SK-N-SH (cell line): ENCODE measurements at regions not wholly inside any gene's neighbourhood (a gene's known extent, or its start where the extent isn't known, plus 50 kb on each side); places are given as distances from the start of the nearest gene placed in this dataset.
A peak's percentile ranks its signal among the peaks of the same experiment; 100 is the strongest.

Experiments
- CTCF ChIA-PET: fragments of 300-600, 350-600 bp; formaldehyde crosslinking; extraction: SDS; loops from one replicate; lab custom pipeline; 2021; lab: Yijun Ruan, JAX
- POLR2A ChIA-PET: fragments of 350-600 bp; sonication (Branson Sonifier 250); formaldehyde crosslinking; extraction: SDS; loops from one replicate; lab custom pipeline; 2020; ENCODE audit warnings: antibody characterized with exemption, inconsistent platforms; lab: Yijun Ruan, JAX
- DNase-seq: peaks from one replicate; pipeline ENCODE4 v3.0.0; 2012
- H2AFZ ChIP-seq: fragments of 200-600 bp; sonication (generic); 2 replicates; pipeline ENCODE4 v1.8.1; 2016; ENCODE audit warnings: antibody characterized with exemption, mild to moderate bottlenecking, low read depth
- H3F3A ChIP-seq: fragments of 200-600 bp; sonication (generic); replicated peaks from 2 replicates; pipeline ENCODE3; 2016; ENCODE audit warnings: antibody characterized with exemption, mild to moderate bottlenecking; ENCODE audit not compliant: insufficient read depth
- H3K27ac ChIP-seq, 2 experiments: fragments of 200-500 bp in 1 of 2; fragments of 200-600 bp in 1 of 2; sonication (Bioruptor generic) in 1 of 2; sonication (generic), shearing (Covaris generic) in 1 of 2; 2 replicates each; pipeline versions ENCODE4 v1.5.1 to v1.6.1; 2014 to 2016; ENCODE audit warnings: low read depth in 2 of 2, inconsistent platforms in 1 of 2, low read length in 1 of 2, mild to moderate bottlenecking in 1 of 2, mixed read lengths in 1 of 2
- H3K27me3 ChIP-seq: fragments of 200-600 bp; sonication (generic), shearing (Covaris generic); 2 replicates; pipeline ENCODE4 v1.6.1; 2016; ENCODE audit warnings: mixed run types; ENCODE audit not compliant: insufficient read depth
- H3K36me3 ChIP-seq, 2 experiments: fragments of 200-500 bp in 1 of 2; fragments of 200-600 bp in 1 of 2; sonication (Bioruptor generic) in 1 of 2; sonication (generic) in 1 of 2; replicated peaks in 1 of 2; 2 replicates each; pipeline versions ENCODE3 to v1.5.1; 2014 to 2016; ENCODE audit warnings: low read length in 1 of 2, mild to moderate bottlenecking in 1 of 2; ENCODE audit not compliant: insufficient read depth in 2 of 2, control insufficient read depth in 1 of 2
- H3K4me1 ChIP-seq, 2 experiments: fragments of 200-500 bp in 1 of 2; fragments of 200-600 bp in 1 of 2; sonication (Bioruptor generic) in 1 of 2; sonication (generic), shearing (Covaris generic) in 1 of 2; 2 replicates each; pipeline versions ENCODE4 v1.5.1 to v1.6.1; 2014 to 2016; ENCODE audit warnings: low read depth in 1 of 2, low read length in 1 of 2, mixed run types in 1 of 2; ENCODE audit not compliant: insufficient read depth in 2 of 2, control insufficient read depth in 1 of 2
- H3K4me2 ChIP-seq: fragments of 200-600 bp; sonication (generic), shearing (Covaris generic); 2 replicates; pipeline ENCODE4 v1.6.1; 2017; ENCODE audit warnings: mixed run types
- H3K4me3 ChIP-seq, 2 experiments: fragments of 200-500 bp in 1 of 2; fragments of 200-600 bp in 1 of 2; sonication (Bioruptor generic) in 1 of 2; sonication (generic), shearing (Covaris generic) in 1 of 2; 2 replicates each; pipeline versions ENCODE4 v1.5.1 to v1.8.1; 2014 to 2016; ENCODE audit warnings: low read depth in 2 of 2, inconsistent platforms in 1 of 2, low read length in 1 of 2, mild to moderate bottlenecking in 1 of 2, mixed read lengths in 1 of 2, moderate library complexity in 1 of 2
- H3K79me2 ChIP-seq: fragments of 200-600 bp; sonication (generic); 2 replicates; pipeline ENCODE4 v1.8.1; 2017; ENCODE audit warnings: mild to moderate bottlenecking; ENCODE audit not compliant: insufficient read depth
- H3K9ac ChIP-seq: fragments of 200-600 bp; sonication (generic); 2 replicates; pipeline ENCODE4 v1.6.1; 2017; ENCODE audit warnings: mixed run types
- H3K9me2 ChIP-seq: fragments of 200-600 bp; sonication (generic); 2 replicates; pipeline ENCODE4 v1.6.1; 2017; ENCODE audit warnings: mixed run types
- H3K9me3 ChIP-seq: fragments of 200-600 bp; sonication (generic); 2 replicates; pipeline ENCODE4 v1.6.1; 2017; ENCODE audit warnings: mixed run types, mild to moderate bottlenecking, moderate library complexity
- H4K20me1 ChIP-seq: fragments of 200-600 bp; sonication (generic); 2 replicates; pipeline ENCODE4 v1.6.1; 2017; ENCODE audit warnings: mild to moderate bottlenecking, mixed run types; ENCODE audit not compliant: insufficient read depth
- ELF1 ChIP-seq: IDR thresholded peaks from 2 replicates; pipeline ENCODE4 v1.4.0; 2012
- EP300 ChIP-seq, 2 experiments: IDR thresholded peaks; 2 replicates each; pipeline versions ENCODE4 v1.4.0 to v1.6.1; 2012; ENCODE audit warnings: borderline replicate concordance in 1 of 2, low read depth in 1 of 2, low read length in 1 of 2
- EZH2phosphoT487 ChIP-seq: fragments of 200-600 bp; sonication (generic); IDR thresholded peaks from 2 replicates; pipeline ENCODE4 v1.6.1; 2017; ENCODE audit warnings: low read depth, mixed run types, mild to moderate bottlenecking, antibody characterized with exemption, moderate library complexity, borderline replicate concordance
- FOXJ3 ChIP-seq: sonication (generic); formaldehyde crosslinking; IDR thresholded peaks from 2 replicates; pipeline ENCODE4 v1.5.1; 2020; ENCODE audit warnings: mild to moderate bottlenecking, missing genetic modification reagents
- GABPA ChIP-seq: IDR thresholded peaks from 2 replicates; pipeline ENCODE4 v1.4.0; 2012; ENCODE audit warnings: low read depth, mild to moderate bottlenecking
- GATA2 ChIP-seq: sonication (generic); formaldehyde crosslinking; IDR thresholded peaks from 2 replicates; pipeline ENCODE4 v1.5.0; 2020; ENCODE audit warnings: mild to moderate bottlenecking, missing genetic modification reagents
- NRF1 ChIP-seq: IDR thresholded peaks from 2 replicates; pipeline ENCODE4 v1.6.1; 2012; ENCODE audit warnings: low read depth, mild to moderate bottlenecking, low read length
- PBX3 ChIP-seq: IDR thresholded peaks from 2 replicates; pipeline ENCODE4; 2012
- POLR2AphosphoS5 ChIP-seq: IDR thresholded peaks from 2 replicates; pipeline ENCODE4 v1.6.1; 2012; ENCODE audit warnings: low read depth, low read length
- RAD21 ChIP-seq: IDR thresholded peaks from 2 replicates; pipeline ENCODE4 v1.6.1; 2012; ENCODE audit warnings: mild to moderate bottlenecking, low read length
- RCOR1 ChIP-seq: fragments of 150-350 bp; IDR thresholded peaks from 2 replicates; pipeline ENCODE4 v1.6.1; 2017; ENCODE audit warnings: antibody characterized with exemption, low read length
- SMC3 ChIP-seq: IDR thresholded peaks from 2 replicates; pipeline ENCODE4 v1.6.1; 2012; ENCODE audit warnings: low read depth, low read length, improper control_type of control experiment
- TCF12 ChIP-seq: IDR thresholded peaks from 2 replicates; pipeline ENCODE4 v1.4.0; 2012
- TEAD4 ChIP-seq: IDR thresholded peaks from 2 replicates; pipeline ENCODE4 v1.4.0; 2012; ENCODE audit warnings: mild to moderate bottlenecking, borderline replicate concordance; ENCODE audit not compliant: insufficient read depth
- WGBS: methylation state at CpG from one replicate; pipeline ENCODE4 v1.1.6; 2017; ENCODE audit warnings: low lambda C conversion rate; 5-methylcytosine and 5-hydroxymethylcytosine counted together
- TF ChIP-seq, protein P1 (sequence below): fragments of 200-600 bp; sonication (generic); IDR thresholded peaks from 2 replicates; pipeline ENCODE4 v1.6.1; 2017; ENCODE audit warnings: antibody characterized with exemption, mild to moderate bottlenecking, moderate library complexity

DNA sequence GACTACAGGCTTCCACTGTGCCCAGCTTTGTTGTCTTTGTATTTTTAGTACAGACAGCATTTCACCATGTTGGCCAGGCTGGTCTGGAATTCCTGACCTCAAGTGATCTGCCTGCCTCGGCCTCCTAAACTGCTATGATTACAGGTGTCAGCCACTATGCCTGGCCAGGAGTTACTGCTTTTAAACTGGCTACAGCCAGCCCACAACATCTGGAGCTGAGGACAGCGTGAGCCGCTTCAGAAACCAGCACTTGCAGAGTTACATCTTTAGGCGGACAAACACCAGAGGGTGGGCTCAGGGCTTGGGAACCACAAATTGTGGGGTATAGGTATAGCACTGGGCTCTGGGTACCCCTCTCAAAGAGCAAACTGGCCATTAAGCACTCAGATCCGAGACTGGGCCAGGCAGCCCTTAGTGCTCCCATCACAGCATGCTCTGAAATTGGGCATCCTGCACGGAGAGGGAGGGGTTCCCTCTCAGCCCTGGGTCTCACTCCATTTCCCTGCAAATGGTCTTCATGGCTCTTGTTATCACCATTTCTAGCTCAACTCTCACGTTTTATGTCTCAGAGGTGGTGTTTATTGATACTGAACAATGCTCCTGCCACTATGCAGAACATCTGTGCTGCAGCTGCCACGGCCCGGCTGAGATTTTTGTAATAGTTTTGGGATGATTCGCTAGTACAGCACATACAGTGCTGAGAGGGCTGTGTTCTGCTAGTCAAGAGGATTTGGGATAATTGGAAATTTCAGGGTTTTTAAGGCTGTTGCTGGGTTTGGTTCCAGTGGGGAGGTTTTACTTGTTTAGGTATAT, 146.4 kb upstream of the LYZL2 start (continued):
- TF ChIP-seq SMC3 (no peak), FOXJ3 (no peak), POLR2AphosphoS5 (peak; percentile 38; the same call in 1 of the 2 replicates), RCOR1 (no peak), EZH2phosphoT487 (no peak), EP300 (IDR thresholded peaks at IDR 0.05; ENCODE audit: borderline replicate concordance in 1 of 2, low read depth in 1 of 2, low read length in 1 of 2) (peak in 1 of 2 experiments; percentile 46; a peak in 1 of 4 replicates), PBX3 (no peak; the same call in 1 of the 2 replicates), NRF1 (no peak), TEAD4 (peak; percentile 60; the same call in 1 of the 2 replicates), GATA2 (CRISPR knock-in tag) (no peak), TCF12 (peak; percentile 98)

GRCh38 chr10:30774261-30774660, 144.7 kb upstream of the LYZL2 start:
- no peak for TF ChIP-seq ELF1
- TF ChIP-seq EZH2phosphoT487: no peak
- TF ChIP-seq EP300 (IDR thresholded peaks at IDR 0.05; ENCODE audit: borderline replicate concordance in 1 of 2, low read depth in 1 of 2, low read length in 1 of 2): no peak
- TF ChIP-seq, protein P1, sequence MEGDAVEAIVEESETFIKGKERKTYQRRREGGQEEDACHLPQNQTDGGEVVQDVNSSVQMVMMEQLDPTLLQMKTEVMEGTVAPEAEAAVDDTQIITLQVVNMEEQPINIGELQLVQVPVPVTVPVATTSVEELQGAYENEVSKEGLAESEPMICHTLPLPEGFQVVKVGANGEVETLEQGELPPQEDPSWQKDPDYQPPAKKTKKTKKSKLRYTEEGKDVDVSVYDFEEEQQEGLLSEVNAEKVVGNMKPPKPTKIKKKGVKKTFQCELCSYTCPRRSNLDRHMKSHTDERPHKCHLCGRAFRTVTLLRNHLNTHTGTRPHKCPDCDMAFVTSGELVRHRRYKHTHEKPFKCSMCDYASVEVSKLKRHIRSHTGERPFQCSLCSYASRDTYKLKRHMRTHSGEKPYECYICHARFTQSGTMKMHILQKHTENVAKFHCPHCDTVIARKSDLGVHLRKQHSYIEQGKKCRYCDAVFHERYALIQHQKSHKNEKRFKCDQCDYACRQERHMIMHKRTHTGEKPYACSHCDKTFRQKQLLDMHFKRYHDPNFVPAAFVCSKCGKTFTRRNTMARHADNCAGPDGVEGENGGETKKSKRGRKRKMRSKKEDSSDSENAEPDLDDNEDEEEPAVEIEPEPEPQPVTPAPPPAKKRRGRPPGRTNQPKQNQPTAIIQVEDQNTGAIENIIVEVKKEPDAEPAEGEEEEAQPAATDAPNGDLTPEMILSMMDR: no peak
- TF ChIP-seq RAD21: no peak
- no peak for TF ChIP-seq GABPA
- Histone ChIP-seq H3K27me3 (no peaks in the 10 kb centered on the region), H3K9me3 (no peaks in the 10 kb centered on the region), H3K4me1 (peaks cover 0 to 4% of the 10 kb centered on the region in 2 experiments; a peak in 1 of 4 replicates), H4K20me1 (no peaks in the 10 kb centered on the region), H3K36me3 (no peaks in the 10 kb centered on the region), H3K9me2 (no peaks in the 10 kb centered on the region), H2AFZ (no peak overlapping the region), H3K9ac (no peak overlapping the region), H3K4me3 (no peak overlapping the region), H3K4me2 (no peak overlapping the region), H3F3A (no peaks in the 10 kb centered on the region), H3K27ac (no peak overlapping the region), H3K79me2 (no peaks in the 10 kb centered on the region)
- WGBS: 92% methylated on average over 8 of the region's 10 CpGs
- DNase-seq: no peak
- CTCF ChIA-PET: interaction anchor here (0.8 to 2.0 kb wide), 3 partner anchors 10 to 22 kb away, joined by 3 to 9 read pairs (median 3); no protein-coding TSS in a partner anchor
- POLR2A ChIA-PET: no interaction called here
